ENCODE measurements at regions not wholly inside any gene's neighbourhood (a gene's known extent, or its start where the extent isn't known, plus 50 kb on each side); places are given as distances from the start of the nearest gene placed in this dataset.
A peak's percentile ranks its signal among the peaks of the same experiment; 100 is the strongest.

DNA sequence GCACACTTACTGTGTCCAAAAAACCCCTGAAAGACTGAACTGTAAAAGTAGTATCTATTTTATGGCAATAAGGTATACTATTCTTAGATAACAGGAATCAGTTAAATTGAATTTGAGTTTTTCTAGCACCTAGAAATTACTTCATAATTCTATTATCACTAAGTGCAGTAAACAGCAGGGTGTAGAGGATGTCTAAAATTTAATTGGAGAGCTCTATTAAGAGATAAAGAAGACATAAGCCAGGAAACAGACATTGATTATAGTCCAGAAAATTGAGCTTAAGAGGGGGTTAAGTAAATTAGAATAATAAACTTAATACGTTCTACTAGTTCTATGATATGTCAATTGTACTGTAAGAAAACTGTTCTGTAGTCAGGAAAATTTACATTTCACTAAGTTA, 403.5 kb upstream of the CBLB start:
- DNase-seq (ENCODE audit: low read depth) = no peak
- no peak overlapping the region for H3K4me3 ChIP-seq (ENCODE audit: low read depth, low read length)
- TF ChIP-seq, protein P1, sequence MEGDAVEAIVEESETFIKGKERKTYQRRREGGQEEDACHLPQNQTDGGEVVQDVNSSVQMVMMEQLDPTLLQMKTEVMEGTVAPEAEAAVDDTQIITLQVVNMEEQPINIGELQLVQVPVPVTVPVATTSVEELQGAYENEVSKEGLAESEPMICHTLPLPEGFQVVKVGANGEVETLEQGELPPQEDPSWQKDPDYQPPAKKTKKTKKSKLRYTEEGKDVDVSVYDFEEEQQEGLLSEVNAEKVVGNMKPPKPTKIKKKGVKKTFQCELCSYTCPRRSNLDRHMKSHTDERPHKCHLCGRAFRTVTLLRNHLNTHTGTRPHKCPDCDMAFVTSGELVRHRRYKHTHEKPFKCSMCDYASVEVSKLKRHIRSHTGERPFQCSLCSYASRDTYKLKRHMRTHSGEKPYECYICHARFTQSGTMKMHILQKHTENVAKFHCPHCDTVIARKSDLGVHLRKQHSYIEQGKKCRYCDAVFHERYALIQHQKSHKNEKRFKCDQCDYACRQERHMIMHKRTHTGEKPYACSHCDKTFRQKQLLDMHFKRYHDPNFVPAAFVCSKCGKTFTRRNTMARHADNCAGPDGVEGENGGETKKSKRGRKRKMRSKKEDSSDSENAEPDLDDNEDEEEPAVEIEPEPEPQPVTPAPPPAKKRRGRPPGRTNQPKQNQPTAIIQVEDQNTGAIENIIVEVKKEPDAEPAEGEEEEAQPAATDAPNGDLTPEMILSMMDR (IDR thresholded peaks at IDR 0.05; ENCODE audit: insufficient read depth, low read depth, low read length) = no peak

DNA sequence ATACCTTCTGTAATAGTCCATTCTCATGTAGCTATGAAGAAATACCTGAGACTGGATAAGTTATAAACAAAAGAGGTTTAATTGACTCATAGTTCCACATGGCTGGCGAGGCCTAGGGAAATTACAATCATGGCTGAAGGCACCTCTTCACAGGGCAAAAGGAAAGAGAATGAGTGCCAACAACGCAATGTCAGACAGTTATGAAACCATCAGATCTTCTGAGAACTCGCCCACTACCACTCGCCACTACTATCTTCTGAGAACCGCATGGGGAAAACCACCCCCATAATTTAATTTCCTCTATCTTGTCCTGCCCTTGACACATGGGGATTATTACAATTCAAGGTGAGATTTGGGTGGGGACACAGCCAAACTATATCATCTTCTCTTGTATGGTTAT, 406.8 kb upstream of the CBLB start:
- TF ChIP-seq, protein P1 (IDR thresholded peaks at IDR 0.05; ENCODE audit: insufficient read depth, low read depth, low read length) = no peak
- H3K4me3 ChIP-seq (ENCODE audit: low read depth, low read length) = no peak overlapping the region
- no peak for DNase-seq (ENCODE audit: low read depth)

DNA sequence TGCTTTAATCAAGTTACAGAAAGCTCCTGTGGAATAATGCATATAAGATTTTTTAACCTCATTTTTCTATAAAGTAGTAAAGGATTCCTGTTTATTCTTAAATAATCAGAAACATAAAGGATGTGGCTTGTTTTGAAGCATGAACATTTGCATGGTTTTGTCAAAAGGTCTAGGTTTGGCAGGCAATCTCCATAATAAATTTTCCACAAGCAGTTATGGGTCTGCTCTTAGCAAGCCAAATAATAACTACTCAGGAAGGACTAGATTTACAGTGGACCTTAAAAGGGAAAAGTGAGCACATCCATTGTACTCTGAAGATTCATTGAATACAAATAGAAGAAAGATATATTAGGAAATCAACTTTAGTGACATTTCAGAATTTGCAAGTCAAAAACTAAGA, 407.3 kb upstream of the CBLB start:
- no peak for DNase-seq (ENCODE audit: low read depth)
- no peak overlapping the region for H3K4me3 ChIP-seq (ENCODE audit: low read depth, low read length)
- TF ChIP-seq, protein P1 (IDR thresholded peaks at IDR 0.05; ENCODE audit: insufficient read depth, low read depth, low read length) = no peak

DNA sequence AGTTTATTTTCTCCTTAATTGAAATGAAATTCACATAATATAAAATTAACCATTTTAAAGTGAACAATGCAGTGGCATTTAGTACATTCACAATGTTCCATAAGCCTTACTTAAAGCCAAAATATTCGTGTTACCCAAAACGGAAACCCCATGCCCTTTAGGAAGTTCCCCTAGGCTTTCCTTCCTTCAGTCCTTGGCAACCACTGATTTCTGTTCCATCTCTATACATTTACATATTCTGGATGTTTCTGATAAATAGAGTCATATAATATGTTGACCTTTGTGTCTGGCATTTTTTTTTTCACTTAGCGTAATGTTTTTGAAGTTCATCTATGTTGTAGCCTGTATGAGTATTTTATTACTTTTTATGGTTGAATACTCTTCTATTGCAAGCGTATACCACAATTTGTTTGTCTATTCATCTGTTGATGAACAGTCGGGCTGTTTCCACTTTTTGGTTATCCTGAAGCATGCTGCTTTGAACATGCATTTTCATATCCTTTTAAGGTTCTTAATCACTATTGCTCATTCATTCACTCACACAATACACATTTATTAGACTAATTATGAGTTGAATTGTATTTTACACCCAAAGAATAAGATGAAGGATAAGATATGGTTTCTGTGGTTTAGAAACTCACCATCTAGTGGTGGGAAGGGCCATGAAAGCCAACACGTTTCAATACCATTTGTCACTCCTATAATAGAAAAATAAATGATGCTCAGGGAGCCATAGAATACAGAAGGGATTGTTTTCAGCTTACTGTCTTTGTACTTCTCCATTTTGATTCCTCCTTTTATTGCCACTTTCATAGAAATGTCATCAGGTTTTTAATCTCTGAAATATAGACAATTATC, 408.2 kb upstream of the CBLB start:
- DNase-seq (ENCODE audit: low read depth) = no peak
- H3K4me3 ChIP-seq (ENCODE audit: low read depth, low read length) = no peak overlapping the region
- TF ChIP-seq, protein P1 (IDR thresholded peaks at IDR 0.05; ENCODE audit: insufficient read depth, low read depth, low read length) = no peak

DNA sequence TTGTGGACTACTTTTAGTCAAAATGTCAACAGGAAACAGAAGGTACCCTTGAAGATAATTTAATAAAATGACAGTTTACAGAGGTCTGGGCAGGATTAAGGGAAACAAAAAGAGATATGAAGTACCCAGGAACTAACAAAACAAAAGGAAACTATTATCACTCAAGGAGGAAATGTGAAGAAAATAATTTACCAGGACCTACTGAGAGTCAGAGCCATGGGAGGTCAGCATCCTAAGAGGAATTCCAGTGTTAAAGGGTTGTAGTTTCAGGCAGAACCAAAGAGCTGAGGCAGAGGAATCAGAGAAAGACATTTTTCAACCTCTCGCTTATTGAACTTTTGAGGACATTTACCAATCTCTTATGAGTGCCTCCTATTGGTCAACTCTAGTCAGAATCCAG, 408.9 kb upstream of the CBLB start:
- no peak for DNase-seq (ENCODE audit: low read depth)
- TF ChIP-seq, protein P1 (IDR thresholded peaks at IDR 0.05; ENCODE audit: insufficient read depth, low read depth, low read length) = no peak
- H3K4me3 ChIP-seq (ENCODE audit: low read depth, low read length) = no peak overlapping the region

DNA sequence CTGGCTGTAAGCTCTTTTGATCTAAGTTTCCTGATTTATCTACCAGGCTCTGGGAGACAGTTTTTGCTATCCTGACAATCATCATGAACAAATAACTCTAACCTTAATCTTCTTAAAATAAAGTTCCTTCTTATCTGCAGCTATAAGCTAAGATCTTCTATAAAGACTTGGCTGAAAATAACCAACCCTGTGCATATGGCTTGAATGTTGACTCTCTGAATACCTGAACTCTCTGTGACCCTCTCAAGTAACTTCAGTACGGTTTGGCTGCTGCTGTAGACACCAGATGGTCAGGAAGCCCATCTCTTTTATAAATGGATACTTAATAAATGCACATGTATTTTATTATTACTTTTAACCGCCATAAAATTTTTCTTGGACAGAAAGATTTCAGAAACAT, 412.4 kb upstream of the CBLB start:
- DNase-seq (ENCODE audit: low read depth) = peak; percentile 69

More for the DNA sequence above, 412.4 kb upstream of the CBLB start:
- H3K4me3 ChIP-seq (ENCODE audit: low read depth, low read length) = no peak overlapping the region
- TF ChIP-seq, protein P1 (IDR thresholded peaks at IDR 0.05; ENCODE audit: insufficient read depth, low read depth, low read length) = no peak
